A549 (cell line): ENCODE measurements at regions not wholly inside any gene's neighbourhood (a gene's known extent, or its start where the extent isn't known, plus 50 kb on each side); places are given as distances from the start of the nearest gene placed in this dataset.
"Not testable (repeated sequence)": the region's sequence is repeated elsewhere in the genome, so short reads cannot be mapped to it uniquely, and the experiment has no call there.

ENCODE experiments used
- JUN ChIP-seq, 2 experiments: fragments of >200 bp; sonication (Bioruptor Twin); formaldehyde crosslinking; IDR thresholded peaks; 2 replicates in 1 of 2; 3 replicates in 1 of 2; pipeline ENCODE4 v1.6.1; 2016 to 2017
- MYC ChIP-seq: IDR thresholded peaks from 2 replicates; pipeline ENCODE4 v1.6.1; 2012; ENCODE audit warnings: mild to moderate bottlenecking, inconsistent platforms, low read length, improper control_type of control experiment, borderline replicate concordance
- TF ChIP-seq, protein P1 (sequence below): fragments of 250-450 bp; sonication (Bioruptor Pico); IDR thresholded peaks from 2 replicates; pipeline ENCODE4 v1.5.0; 2020; ENCODE audit warnings: low read depth, mild to moderate bottlenecking, moderate library complexity

DNA sequence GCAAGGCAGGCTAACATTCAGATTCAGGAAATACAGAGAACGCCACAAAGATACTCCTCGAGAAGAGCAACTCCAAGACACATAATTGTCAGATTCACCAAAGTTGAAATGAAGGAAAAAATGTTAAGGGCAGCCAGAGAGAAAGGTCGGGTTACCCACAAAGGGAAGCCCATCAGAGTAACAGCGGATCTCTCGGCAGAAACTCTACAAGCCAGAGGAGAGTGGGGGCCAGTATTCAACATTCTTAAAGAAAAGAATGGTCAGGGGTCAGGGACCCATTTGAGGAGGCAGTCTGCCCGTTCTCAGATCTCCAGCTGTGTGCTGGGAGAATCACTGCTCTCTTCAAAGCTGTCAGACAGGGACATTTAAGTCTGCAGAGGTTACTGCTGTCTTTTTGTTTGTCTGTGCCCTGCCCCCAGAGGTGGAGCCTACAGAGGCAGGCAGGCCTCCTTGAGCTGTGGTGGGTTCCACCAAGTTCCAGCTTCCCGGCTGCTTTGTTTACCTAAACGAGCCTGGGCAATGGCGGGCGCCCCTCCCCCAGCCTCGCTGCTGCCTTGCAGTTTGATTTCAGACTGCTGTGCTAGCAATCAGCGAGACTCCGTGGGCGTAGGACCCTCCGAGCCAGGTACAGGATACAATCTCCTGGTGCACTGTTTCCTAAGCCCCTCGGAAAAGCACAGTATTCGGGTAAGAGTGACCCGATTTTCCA lies 526.5 kb upstream of the PPP2R3A start:
- TF ChIP-seq JUN (IDR thresholded peaks at IDR 0.05); MYC: not testable (repeated sequence)
- TF ChIP-seq, protein P1, sequence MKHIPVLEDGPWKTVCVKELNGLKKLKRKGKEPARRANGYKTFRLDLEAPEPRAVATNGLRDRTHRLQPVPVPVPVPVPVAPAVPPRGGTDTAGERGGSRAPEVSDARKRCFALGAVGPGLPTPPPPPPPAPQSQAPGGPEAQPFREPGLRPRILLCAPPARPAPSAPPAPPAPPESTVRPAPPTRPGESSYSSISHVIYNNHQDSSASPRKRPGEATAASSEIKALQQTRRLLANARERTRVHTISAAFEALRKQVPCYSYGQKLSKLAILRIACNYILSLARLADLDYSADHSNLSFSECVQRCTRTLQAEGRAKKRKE (CRISPR knock-in tag), result not testable (repeated sequence)
